ENCODE measurements at regions not wholly inside any gene's neighbourhood (a gene's known extent, or its start where the extent isn't known, plus 50 kb on each side); places are given as distances from the start of the nearest gene placed in this dataset.

DNA sequence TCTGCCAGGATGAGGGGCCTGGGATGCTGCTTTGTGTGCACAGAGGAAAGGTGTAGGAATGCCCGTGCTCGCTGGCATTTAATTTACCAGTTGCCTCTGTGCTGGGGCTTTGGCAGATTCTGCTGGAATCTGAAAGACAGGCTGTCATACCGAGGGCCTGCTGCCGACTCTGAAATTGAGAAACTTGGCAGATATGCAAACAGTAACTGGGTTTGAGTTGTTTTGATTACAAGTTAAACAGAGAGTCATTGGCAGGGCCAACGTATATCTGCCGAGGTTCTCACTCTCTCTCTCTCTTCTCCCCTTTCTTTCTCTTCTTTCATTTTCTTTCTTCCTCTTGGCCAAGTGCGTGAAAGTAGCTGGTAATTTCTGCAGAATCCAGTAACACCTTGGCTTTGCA lies 618.7 kb downstream of the VRK1 start:
- H3K4me3 Mint-ChIP-seq: no peak overlapping the region
- peaks cover 4% of the 10 kb centered on the region for H3K27me3 Mint-ChIP-seq (ENCODE audit: low read depth, poor library complexity)
- DNase-seq: no peak
- H3K27ac Mint-ChIP-seq: no peak overlapping the region
- no peaks in the 10 kb centered on the region for H3K9me3 Mint-ChIP-seq
- no peaks in the 10 kb centered on the region for H3K4me1 Mint-ChIP-seq
- TF ChIP-seq, protein P1, sequence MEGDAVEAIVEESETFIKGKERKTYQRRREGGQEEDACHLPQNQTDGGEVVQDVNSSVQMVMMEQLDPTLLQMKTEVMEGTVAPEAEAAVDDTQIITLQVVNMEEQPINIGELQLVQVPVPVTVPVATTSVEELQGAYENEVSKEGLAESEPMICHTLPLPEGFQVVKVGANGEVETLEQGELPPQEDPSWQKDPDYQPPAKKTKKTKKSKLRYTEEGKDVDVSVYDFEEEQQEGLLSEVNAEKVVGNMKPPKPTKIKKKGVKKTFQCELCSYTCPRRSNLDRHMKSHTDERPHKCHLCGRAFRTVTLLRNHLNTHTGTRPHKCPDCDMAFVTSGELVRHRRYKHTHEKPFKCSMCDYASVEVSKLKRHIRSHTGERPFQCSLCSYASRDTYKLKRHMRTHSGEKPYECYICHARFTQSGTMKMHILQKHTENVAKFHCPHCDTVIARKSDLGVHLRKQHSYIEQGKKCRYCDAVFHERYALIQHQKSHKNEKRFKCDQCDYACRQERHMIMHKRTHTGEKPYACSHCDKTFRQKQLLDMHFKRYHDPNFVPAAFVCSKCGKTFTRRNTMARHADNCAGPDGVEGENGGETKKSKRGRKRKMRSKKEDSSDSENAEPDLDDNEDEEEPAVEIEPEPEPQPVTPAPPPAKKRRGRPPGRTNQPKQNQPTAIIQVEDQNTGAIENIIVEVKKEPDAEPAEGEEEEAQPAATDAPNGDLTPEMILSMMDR (IDR thresholded peaks at IDR 0.05): no peak
- no peaks in the 10 kb centered on the region for H3K36me3 Mint-ChIP-seq (ENCODE audit: low read depth)

DNA sequence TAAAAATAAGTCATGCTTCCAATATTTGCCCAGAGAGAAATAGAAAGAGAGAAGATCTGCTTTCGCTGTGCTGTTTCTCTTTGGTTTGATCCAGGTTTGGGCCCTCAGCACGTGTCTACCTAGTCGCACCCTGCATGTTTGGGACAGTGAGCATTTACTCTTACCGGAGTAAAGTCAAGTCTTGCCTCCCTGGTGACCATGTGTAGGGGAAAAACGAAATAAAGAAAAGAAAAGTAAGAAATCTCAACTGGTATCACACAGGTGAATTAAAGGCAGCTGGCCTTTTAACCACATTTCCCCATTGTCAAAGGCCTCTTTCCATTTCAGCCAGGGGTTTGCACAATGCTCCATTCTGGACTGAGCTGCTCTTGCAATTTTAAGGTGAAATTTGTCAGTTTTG lies 619.4 kb downstream of the VRK1 start:
- Mint-ChIP-seq H3K4me1 (no peaks in the 10 kb centered on the region), H3K36me3 (ENCODE audit: low read depth) (no peaks in the 10 kb centered on the region), H3K27ac (no peak overlapping the region), H3K27me3 (ENCODE audit: low read depth, poor library complexity) (peaks cover 4% of the 10 kb centered on the region), H3K4me3 (no peak overlapping the region), H3K9me3 (no peaks in the 10 kb centered on the region)
- TF ChIP-seq, protein P1 (IDR thresholded peaks at IDR 0.05): no peak
- DNase-seq: no peak

DNA sequence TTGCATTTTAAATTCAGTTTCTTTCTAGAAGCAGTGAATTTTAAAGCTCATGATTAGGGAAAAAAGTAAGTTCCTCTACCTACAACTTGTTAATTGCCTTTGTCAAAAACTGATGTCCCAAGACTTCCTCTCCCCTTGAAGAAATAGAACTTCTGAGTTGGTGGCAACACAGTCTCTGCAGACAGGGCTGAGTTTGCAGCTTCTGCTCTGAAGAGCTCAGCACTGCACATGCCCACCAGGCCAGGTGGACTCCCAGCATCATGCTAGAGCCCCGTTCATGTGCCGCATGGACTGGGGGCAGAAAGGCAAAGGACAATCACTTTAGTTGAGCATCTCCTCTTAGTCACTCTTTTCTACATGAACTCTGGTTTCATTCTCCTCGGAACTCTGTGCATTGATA lies 620.1 kb downstream of the VRK1 start:
- TF ChIP-seq, protein P1 (IDR thresholded peaks at IDR 0.05): no peak
- H3K27me3 Mint-ChIP-seq (ENCODE audit: low read depth, poor library complexity): peaks cover 4% of the 10 kb centered on the region
- DNase-seq: no peak
- no peaks in the 10 kb centered on the region for H3K36me3 Mint-ChIP-seq (ENCODE audit: low read depth)
- H3K4me1 Mint-ChIP-seq: no peaks in the 10 kb centered on the region
- H3K4me3 Mint-ChIP-seq: no peak overlapping the region
- no peak overlapping the region for H3K27ac Mint-ChIP-seq
- no peaks in the 10 kb centered on the region for H3K9me3 Mint-ChIP-seq

DNA sequence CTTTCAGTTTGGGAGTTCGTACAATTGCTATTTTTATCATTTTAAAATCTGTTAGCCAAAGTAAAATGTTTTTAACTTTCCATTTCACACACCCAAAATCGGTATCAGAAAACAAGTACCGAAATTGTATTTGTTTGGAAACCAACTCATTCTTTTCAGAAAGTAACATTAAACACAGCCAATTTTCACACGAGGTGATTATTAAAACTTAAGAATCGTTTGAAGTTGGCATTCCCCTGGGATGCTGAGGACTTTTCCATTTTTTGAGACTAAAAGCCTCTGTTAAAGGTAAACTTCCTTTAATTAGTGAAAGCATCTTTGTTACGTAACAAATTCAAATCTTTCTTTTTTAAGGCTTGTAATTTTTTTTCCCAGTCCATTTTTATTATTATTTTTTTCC lies 623.0 kb downstream of the VRK1 start:
- TF ChIP-seq, protein P1 (IDR thresholded peaks at IDR 0.05): no peak
- H3K36me3 Mint-ChIP-seq (ENCODE audit: low read depth): no peaks in the 10 kb centered on the region

DNA sequence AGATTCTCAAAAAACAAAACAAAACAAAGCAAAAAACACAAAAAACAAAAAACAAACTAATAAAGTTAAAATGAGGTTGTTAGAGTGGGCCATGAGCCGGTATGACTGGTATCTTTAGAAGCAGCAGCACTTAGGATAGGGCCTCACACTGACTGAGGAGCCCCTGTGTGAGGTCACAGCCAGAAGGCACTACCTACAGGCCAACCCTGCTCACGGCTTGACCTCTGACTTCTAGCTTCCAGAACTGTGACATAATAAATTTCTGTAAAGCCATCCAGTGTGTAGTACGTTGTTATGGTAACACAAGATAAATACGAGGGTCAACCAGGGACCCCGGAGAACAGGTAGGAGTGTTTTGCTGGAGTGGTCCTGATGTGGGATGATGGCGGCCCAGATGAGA lies 629.6 kb downstream of the VRK1 start:
- Mint-ChIP-seq H3K9me3 (no peaks in the 10 kb centered on the region), H3K27ac (no peak overlapping the region), H3K4me1 (peaks cover 8% of the 10 kb centered on the region), H3K36me3 (ENCODE audit: low read depth) (no peaks in the 10 kb centered on the region), H3K4me3 (no peak overlapping the region), H3K27me3 (ENCODE audit: low read depth, poor library complexity) (peaks cover 9% of the 10 kb centered on the region)
- TF ChIP-seq, protein P1 (IDR thresholded peaks at IDR 0.05): no peak
- no peak for DNase-seq

More for the DNA sequence above, 623.0 kb downstream of the VRK1 start:
- Mint-ChIP-seq H3K27me3 (ENCODE audit: low read depth, poor library complexity) (peaks cover 4% of the 10 kb centered on the region), H3K9me3 (no peaks in the 10 kb centered on the region), H3K4me1 (no peaks in the 10 kb centered on the region), H3K27ac (no peak overlapping the region), H3K4me3 (no peak overlapping the region)
- no peak for DNase-seq

DNA sequence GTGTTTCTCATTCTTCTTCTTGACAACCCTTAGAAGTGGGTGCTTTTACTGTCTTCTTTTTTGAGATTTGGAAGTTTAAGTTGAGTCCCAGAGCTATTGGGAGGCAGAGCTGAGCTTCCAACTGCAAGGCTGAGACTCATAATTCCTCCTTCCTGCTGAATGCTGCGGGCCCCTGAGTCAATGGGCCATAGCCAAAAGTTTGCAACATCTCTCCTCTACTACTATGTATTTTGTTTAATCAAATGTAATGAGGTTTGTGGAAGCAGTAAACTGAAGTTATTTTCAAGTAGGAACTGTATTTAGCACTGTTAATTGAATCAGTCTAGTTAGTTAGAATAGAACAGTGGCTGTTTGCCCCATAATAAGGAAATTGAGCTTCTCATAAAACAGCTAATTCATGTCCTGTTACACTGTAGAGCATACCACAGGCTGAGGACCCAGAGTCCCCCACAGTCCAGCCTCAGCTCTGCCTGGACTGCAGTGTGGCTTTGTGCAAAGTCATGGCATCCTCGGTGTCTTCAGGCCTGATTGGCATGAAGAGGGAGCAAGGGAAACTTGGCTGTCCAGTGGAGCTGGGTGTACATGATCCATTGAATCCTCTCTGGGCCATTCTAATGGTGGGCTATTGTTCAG lies 631.7 kb downstream of the VRK1 start:
- Mint-ChIP-seq H3K9me3 (no peaks in the 10 kb centered on the region), H3K36me3 (ENCODE audit: low read depth) (no peaks in the 10 kb centered on the region), H3K4me1 (peaks cover 8% of the 10 kb centered on the region), H3K27ac (no peak overlapping the region), H3K27me3 (ENCODE audit: low read depth, poor library complexity) (peaks cover 19% of the 10 kb centered on the region), H3K4me3 (no peak overlapping the region)
- TF ChIP-seq, protein P1 (IDR thresholded peaks at IDR 0.05): no peak
- DNase-seq: no peak

Measured in nephron progenitor cell (in vitro differentiated cells).